RWPE2 (cell line): ENCODE measurements at regions not wholly inside any gene's neighbourhood (a gene's known extent, or its start where the extent isn't known, plus 50 kb on each side); places are given as distances from the start of the nearest gene placed in this dataset.
A peak's percentile ranks its signal among the peaks of the same experiment; 100 is the strongest.

Experiments used
- ATAC-seq: fragments of 200-7000 bp; cut with Tn5 transposase; 3 replicates; pipeline ENCODE4 v1.9.1; 2021; ENCODE audit warnings: low read depth
- DNase-seq: peaks from one replicate; pipeline ENCODE4 v3.0.0-alpha.2; 2020; ENCODE audit warnings: low spot score
- H3K27ac ChIP-seq: fragments of 450-650 bp; 2 replicates; pipeline ENCODE4 v1.5.1; 2017; ENCODE audit warnings: mild to moderate bottlenecking; ENCODE audit not compliant: poor library complexity, severe bottlenecking
- H3K27me3 ChIP-seq: fragments of 250-450 bp; sonication (Bioruptor Pico); 2 replicates; pipeline ENCODE4 v1.5.1; 2021; ENCODE audit warnings: mild to moderate bottlenecking, moderate library complexity; ENCODE audit not compliant: insufficient read depth, poor library complexity, severe bottlenecking
- H3K36me3 ChIP-seq: fragments of 250-450 bp; sonication (Bioruptor Pico); 2 replicates; pipeline ENCODE4 v1.5.1; 2020; ENCODE audit warnings: low read depth, mild to moderate bottlenecking, moderate library complexity
- H3K4me1 ChIP-seq: fragments of 250-450 bp; sonication (Bioruptor Pico); 2 replicates; pipeline ENCODE4 v1.5.1; 2021; ENCODE audit warnings: mild to moderate bottlenecking, moderate library complexity; ENCODE audit not compliant: insufficient read depth, poor library complexity, severe bottlenecking
- H3K4me3 ChIP-seq: fragments of 250-450 bp; sonication (Bioruptor Pico); 2 replicates; pipeline ENCODE4 v1.5.1; 2021; ENCODE audit warnings: mild to moderate bottlenecking, moderate library complexity; ENCODE audit not compliant: severe bottlenecking
- H3K9me3 ChIP-seq: fragments of 250-450 bp; sonication (Bioruptor Pico); 2 replicates; pipeline ENCODE4 v1.5.1; 2021; ENCODE audit warnings: mild to moderate bottlenecking, moderate library complexity; ENCODE audit not compliant: severe bottlenecking
- TF ChIP-seq, protein P1 (sequence below): fragments of 450-650 bp; IDR thresholded peaks from one replicate; pipeline ENCODE4 v1.5.1; 2017; ENCODE audit warnings: mild to moderate bottlenecking, moderate library complexity; ENCODE audit not compliant: poor library complexity, severe bottlenecking

DNA sequence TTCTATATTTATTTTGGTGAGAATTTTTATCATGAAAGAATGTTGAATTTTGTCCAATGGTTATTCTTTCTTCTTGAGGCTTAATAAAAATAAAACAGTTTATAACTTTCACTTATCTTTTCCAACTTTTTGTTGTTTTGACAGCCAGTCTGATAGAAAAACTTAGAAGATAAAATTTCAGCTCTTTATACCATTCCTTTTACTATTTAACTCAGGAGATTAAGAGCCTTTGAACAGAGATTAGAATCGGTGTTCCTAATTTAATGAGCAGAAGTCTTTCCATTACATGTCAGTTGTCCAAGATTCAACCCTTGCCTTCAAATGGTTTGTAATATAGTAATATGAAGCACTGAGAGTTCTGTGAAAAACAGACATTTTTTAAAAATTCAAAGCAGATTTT is 97.8 kb upstream of the SEC61G start:
- Histone ChIP-seq H3K27ac (peak overlapping the region; percentile 81), H3K9me3 (peaks cover 3% of the 10 kb centered on the region), H3K4me3 (no peak overlapping the region), H3K4me1 (peaks cover 31% of the 10 kb centered on the region), H3K27me3 (no peaks in the 10 kb centered on the region), H3K36me3 (no peaks in the 10 kb centered on the region; the same call in 1 of the 2 replicates)
- ATAC-seq: no peak
- TF ChIP-seq, protein P1, sequence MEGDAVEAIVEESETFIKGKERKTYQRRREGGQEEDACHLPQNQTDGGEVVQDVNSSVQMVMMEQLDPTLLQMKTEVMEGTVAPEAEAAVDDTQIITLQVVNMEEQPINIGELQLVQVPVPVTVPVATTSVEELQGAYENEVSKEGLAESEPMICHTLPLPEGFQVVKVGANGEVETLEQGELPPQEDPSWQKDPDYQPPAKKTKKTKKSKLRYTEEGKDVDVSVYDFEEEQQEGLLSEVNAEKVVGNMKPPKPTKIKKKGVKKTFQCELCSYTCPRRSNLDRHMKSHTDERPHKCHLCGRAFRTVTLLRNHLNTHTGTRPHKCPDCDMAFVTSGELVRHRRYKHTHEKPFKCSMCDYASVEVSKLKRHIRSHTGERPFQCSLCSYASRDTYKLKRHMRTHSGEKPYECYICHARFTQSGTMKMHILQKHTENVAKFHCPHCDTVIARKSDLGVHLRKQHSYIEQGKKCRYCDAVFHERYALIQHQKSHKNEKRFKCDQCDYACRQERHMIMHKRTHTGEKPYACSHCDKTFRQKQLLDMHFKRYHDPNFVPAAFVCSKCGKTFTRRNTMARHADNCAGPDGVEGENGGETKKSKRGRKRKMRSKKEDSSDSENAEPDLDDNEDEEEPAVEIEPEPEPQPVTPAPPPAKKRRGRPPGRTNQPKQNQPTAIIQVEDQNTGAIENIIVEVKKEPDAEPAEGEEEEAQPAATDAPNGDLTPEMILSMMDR: no peak
- DNase-seq: no peak

DNA sequence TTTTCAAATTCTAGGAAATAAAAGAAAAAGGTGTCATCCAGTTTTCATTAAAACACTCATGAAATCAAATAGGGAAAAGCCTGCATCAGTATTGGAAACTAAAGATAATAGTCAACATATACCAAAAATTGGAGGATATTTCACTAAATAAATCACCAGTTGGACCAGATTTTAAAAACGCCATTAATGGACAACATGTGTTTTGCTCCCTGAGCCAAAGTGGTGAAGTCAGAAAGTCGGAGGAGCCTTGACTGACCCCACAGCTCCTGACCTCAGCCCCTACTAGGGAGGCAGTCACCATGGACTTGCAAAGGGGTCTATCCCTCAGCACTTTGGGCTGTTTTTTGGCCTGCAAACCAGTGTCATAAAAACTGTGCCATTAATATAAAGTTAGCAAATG is 98.3 kb upstream of the SEC61G start:
- ATAC-seq: no peak
- no peaks in the 10 kb centered on the region for H3K27me3 ChIP-seq
- peaks cover 3% of the 10 kb centered on the region for H3K9me3 ChIP-seq
- no peak overlapping the region for H3K4me3 ChIP-seq
- H3K27ac ChIP-seq: peak overlapping the region; percentile 81
- DNase-seq: no peak
- no peaks in the 10 kb centered on the region; the same call in 1 of the 2 replicates for H3K36me3 ChIP-seq
- H3K4me1 ChIP-seq: peaks cover 31% of the 10 kb centered on the region
- TF ChIP-seq, protein P1: no peak

DNA sequence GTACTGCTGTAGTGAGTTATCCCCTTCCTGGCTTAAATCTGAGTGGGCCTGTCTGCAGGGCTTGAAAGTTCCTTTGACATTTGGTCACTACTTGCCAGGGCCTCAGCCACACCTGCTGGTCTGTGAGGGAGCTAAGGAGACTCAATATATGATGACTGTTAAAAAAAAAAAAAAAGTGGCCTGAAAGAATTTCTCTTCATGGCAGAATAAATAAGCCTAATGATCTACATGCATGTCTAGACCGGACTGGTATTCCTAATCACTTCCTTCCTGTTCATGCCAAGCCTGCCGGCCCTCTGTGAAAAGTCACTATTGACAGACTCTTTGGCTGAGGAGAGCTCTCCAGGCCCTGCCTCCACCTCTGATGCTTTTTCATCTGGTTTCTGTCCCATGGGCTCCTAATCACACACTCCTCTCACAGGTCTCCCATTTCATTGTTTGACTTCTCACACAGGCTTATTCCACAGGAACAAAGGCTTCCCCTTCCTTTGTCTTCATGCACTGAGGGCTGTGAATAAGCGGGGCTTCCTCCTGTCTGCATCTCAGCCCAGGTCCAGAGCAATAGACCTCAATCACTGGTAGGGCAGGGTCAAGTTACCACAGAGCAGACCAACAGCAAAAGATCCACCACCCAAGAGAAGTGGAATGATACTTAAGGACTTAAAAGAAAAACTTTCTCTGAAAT is 99.1 kb upstream of the SEC61G start:
- no peak overlapping the region for H3K4me3 ChIP-seq
- peak overlapping the region; percentile 81 for H3K27ac ChIP-seq
- no peaks in the 10 kb centered on the region; the same call in 1 of the 2 replicates for H3K36me3 ChIP-seq
- DNase-seq (no peak), ATAC-seq (peak; percentile 95)
- H3K4me1 ChIP-seq: peaks cover 31% of the 10 kb centered on the region
- TF ChIP-seq, protein P1: no peak
- no peaks in the 10 kb centered on the region for H3K27me3 ChIP-seq
- H3K9me3 ChIP-seq: no peaks in the 10 kb centered on the region

DNA sequence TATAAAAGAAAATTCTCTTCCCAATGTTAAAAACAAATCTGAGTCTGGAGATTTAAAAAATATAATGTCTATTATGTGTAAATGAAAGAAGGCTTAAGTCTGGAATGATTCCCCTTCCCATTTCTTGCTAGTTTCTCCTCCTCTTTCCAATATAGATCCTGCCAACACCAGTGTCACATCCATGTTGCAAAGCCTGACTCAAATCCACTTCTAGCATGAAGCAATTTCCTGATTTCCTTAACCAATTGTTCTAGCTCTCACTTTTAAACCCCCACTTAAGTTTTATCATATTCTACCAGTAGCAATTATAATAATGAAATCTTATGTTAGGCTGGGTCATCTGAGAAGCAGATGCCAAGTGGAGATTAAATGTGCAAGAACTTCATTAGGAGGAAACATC is 100.1 kb upstream of the SEC61G start:
- no peak for ATAC-seq
- peak overlapping the region; percentile 81 for H3K27ac ChIP-seq
- DNase-seq: no peak
- H3K9me3 ChIP-seq: no peaks in the 10 kb centered on the region
- peaks cover 31% of the 10 kb centered on the region for H3K4me1 ChIP-seq
- H3K27me3 ChIP-seq: no peaks in the 10 kb centered on the region
- no peak overlapping the region for H3K4me3 ChIP-seq
- TF ChIP-seq, protein P1: no peak
- H3K36me3 ChIP-seq: no peaks in the 10 kb centered on the region; the same call in 1 of the 2 replicates

DNA sequence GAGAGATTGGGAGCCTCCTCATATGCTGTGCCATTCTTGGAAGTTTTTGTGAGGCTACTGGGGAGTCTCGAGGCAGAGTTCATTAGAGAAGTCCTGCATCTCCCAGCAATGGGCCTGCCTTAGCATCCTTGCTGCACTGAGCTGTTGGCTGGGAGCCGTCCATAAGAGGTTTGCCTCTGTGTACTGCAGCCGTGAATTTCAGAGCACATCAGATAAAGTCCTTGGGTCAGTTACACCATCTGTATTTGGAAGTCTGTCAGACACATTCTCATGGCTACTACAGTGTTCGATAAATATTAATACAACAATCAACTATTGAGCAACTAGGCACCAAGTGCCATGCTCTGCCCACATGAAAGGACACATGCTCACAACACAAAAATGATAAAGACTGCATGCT is 100.5 kb upstream of the SEC61G start:
- DNase-seq: no peak

More for the DNA sequence above, 100.5 kb upstream of the SEC61G start:
- Histone ChIP-seq H3K9me3 (no peaks in the 10 kb centered on the region), H3K36me3 (no peaks in the 10 kb centered on the region; the same call in 1 of the 2 replicates), H3K4me1 (peaks cover 31% of the 10 kb centered on the region), H3K27ac (peak overlapping the region; percentile 81), H3K27me3 (no peaks in the 10 kb centered on the region), H3K4me3 (no peak overlapping the region)
- ATAC-seq: no peak
- TF ChIP-seq, protein P1: no peak
